Liver (tissue), 8 donors: ENCODE measurements at regions not wholly inside any gene's neighbourhood (a gene's known extent, or its start where the extent isn't known, plus 50 kb on each side); places are given as distances from the start of the nearest gene placed in this dataset.

Source experiments
- DNase-seq: peaks from one replicate; pipeline ENCODE4 v3.0.0-alpha.2; 2017; ENCODE audit warnings: low spot score
- H3K27ac ChIP-seq, 2 donors: one replicate each; pipeline ENCODE4 v1.7.0; 2013; ENCODE audit warnings: inconsistent platforms in 2 of 2, low read length in 2 of 2, control low read depth in 1 of 2, low read depth in 1 of 2, mild to moderate bottlenecking in 1 of 2
- H3K27me3 ChIP-seq, 4 donors: one replicate each; pipeline versions ENCODE4 v1.6.1 to v1.7.0; 2013; ENCODE audit warnings: low read length in 3 of 4, inconsistent platforms in 1 of 4, mild to moderate bottlenecking in 1 of 4, moderate library complexity in 1 of 4; ENCODE audit not compliant: control insufficient read depth in 4 of 4, insufficient read depth in 4 of 4
- H3K36me3 ChIP-seq, 4 donors: one replicate each; pipeline versions ENCODE4 v1.6.1 to v1.7.0; 2013; ENCODE audit warnings: low read length in 3 of 4, mild to moderate bottlenecking in 3 of 4, low read depth in 1 of 4, moderate library complexity in 1 of 4; ENCODE audit not compliant: control insufficient read depth in 4 of 4, insufficient read depth in 3 of 4
- H3K4me1 ChIP-seq, 4 donors: one replicate each; pipeline versions ENCODE4 v1.6.1 to v1.7.0; 2013; ENCODE audit warnings: low read length in 3 of 4, mild to moderate bottlenecking in 3 of 4, moderate library complexity in 1 of 4; ENCODE audit not compliant: control insufficient read depth in 4 of 4, insufficient read depth in 4 of 4
- H3K4me3 ChIP-seq, 3 donors: one replicate each; pipeline versions ENCODE4 v1.6.1 to v1.7.0; 2013; ENCODE audit warnings: low read length in 3 of 3, control low read depth in 1 of 3, low read depth in 1 of 3, mild to moderate bottlenecking in 1 of 3
- H3K9ac ChIP-seq, 2 donors: one replicate each; pipeline ENCODE4 v1.7.0; 2013; ENCODE audit warnings: low read length in 2 of 2, mild to moderate bottlenecking in 2 of 2, moderate library complexity in 2 of 2, control low read depth in 1 of 2, low read depth in 1 of 2
- H3K9me3 ChIP-seq, 4 donors: one replicate each; pipeline versions ENCODE4 v1.6.1 to v1.7.0; 2013; ENCODE audit warnings: low read length in 3 of 4; ENCODE audit not compliant: control insufficient read depth in 4 of 4
- ATF3 ChIP-seq: IDR thresholded peaks from 2 replicates; pipeline ENCODE4 v1.6.1; 2016; ENCODE audit warnings: antibody characterized with exemption
- CTCF ChIP-seq: fragments of 150-350 bp; IDR thresholded peaks from 2 replicates; pipeline ENCODE4 v1.5.1; 2017; ENCODE audit warnings: improper control_type of control experiment, low read depth, low read length; ENCODE audit not compliant: missing input control
- FOXA1 ChIP-seq: IDR thresholded peaks from 2 replicates; pipeline ENCODE4 v1.6.1; 2016; ENCODE audit warnings: antibody characterized with exemption
- FOXA2 ChIP-seq: IDR thresholded peaks from 2 replicates; pipeline ENCODE4 v1.6.1; 2016; ENCODE audit warnings: antibody characterized with exemption
- GABPA ChIP-seq, 2 donors: IDR thresholded peaks in 1 of 2; conservative IDR thresholded peaks in 1 of 2; 2 replicates each; pipeline ENCODE4 v1.6.1; 2016; ENCODE audit warnings: antibody characterized with exemption in 2 of 2, mild to moderate bottlenecking in 1 of 2, moderate library complexity in 1 of 2
- HNF4A ChIP-seq, 2 donors: conservative IDR thresholded peaks; 2 replicates each; pipeline ENCODE4 v1.6.1; 2016; ENCODE audit warnings: antibody characterized with exemption in 2 of 2, mild to moderate bottlenecking in 2 of 2
- HNF4G ChIP-seq: IDR thresholded peaks from 2 replicates; pipeline ENCODE4 v1.6.1; 2016; ENCODE audit warnings: antibody characterized with exemption
- JUND ChIP-seq, 2 donors: IDR thresholded peaks; 2 replicates each; pipeline ENCODE4 v1.6.1; 2016; ENCODE audit warnings: antibody characterized with exemption in 2 of 2
- MAX ChIP-seq: IDR thresholded peaks from 2 replicates; pipeline ENCODE4 v1.6.1; 2016; ENCODE audit warnings: antibody characterized with exemption
- NR2F2 ChIP-seq: IDR thresholded peaks from 2 replicates; pipeline ENCODE4 v1.6.1; 2016; ENCODE audit warnings: antibody characterized with exemption
- REST ChIP-seq: IDR thresholded peaks from 2 replicates; pipeline ENCODE4 v1.6.1; 2016; ENCODE audit warnings: antibody characterized with exemption, mild to moderate bottlenecking
- RXRA ChIP-seq, 2 donors: IDR thresholded peaks; 2 replicates each; pipeline ENCODE4 v1.6.1; 2017 to 2018; ENCODE audit warnings: antibody characterized with exemption in 2 of 2, mild to moderate bottlenecking in 1 of 2
- SP1 ChIP-seq: IDR thresholded peaks from 2 replicates; pipeline ENCODE4 v1.6.1; 2018; ENCODE audit warnings: antibody characterized with exemption, mild to moderate bottlenecking
- TAF1 ChIP-seq: conservative IDR thresholded peaks from 2 replicates; pipeline ENCODE4 v1.6.1; 2016; ENCODE audit warnings: antibody characterized with exemption, mild to moderate bottlenecking
- ZBTB33 ChIP-seq: IDR thresholded peaks from 2 replicates; pipeline ENCODE4 v1.6.1; 2016; ENCODE audit warnings: antibody characterized with exemption
- WGBS: extraction: QIAGEN DNeasy Blood & Tissue Kit; methylation state at CpG from one replicate; pipeline ENCODE4 v1.1.7; 2013; 5-methylcytosine and 5-hydroxymethylcytosine counted together
- donor health status: healthy.
- donor health status: healthy.
- donor health status: healthy.
- donor health status: healthy.
- donor health status: healthy.

GRCh38 chr6:134593024-134593423 is 275.1 kb upstream of the SGK1 start:
- DNase-seq: no peak
- H3K4me3 ChIP-seq: no peak overlapping the region
- 76% methylated on average over 1 of the region's 1 CpG for WGBS

More at GRCh38 chr6:134593024-134593423, 275.1 kb upstream of the SGK1 start:
- Histone ChIP-seq H3K27ac (no peak overlapping the region), H3K9me3 (no peaks in the 10 kb centered on the region), H3K4me1 (no peaks in the 10 kb centered on the region), H3K9ac (no peak overlapping the region), H3K36me3 (no peaks in the 10 kb centered on the region), H3K27me3 (no peaks in the 10 kb centered on the region)
- no peak for TF ChIP-seq FOXA2
- no peak for TF ChIP-seq NR2F2
- TF ChIP-seq HNF4A (conservative IDR thresholded peaks at IDR 0.05): no peak
- no peak for TF ChIP-seq CTCF
- TF ChIP-seq REST: no peak
- TF ChIP-seq HNF4G: no peak
- TF ChIP-seq ATF3: no peak
- no peak for TF ChIP-seq MAX
- TF ChIP-seq RXRA (IDR thresholded peaks at IDR 0.05): no peak
- TF ChIP-seq GABPA (IDR thresholded peaks at IDR 0.05 in 1 of 2, conservative IDR thresholded peaks at IDR 0.05 in 1 of 2): no peak
- no peak for TF ChIP-seq JUND (IDR thresholded peaks at IDR 0.05)
- no peak for TF ChIP-seq TAF1
- no peak for TF ChIP-seq SP1
- no peak for TF ChIP-seq ZBTB33
- no peak for TF ChIP-seq FOXA1
